ENCODE measurements at regions not wholly inside any gene's neighbourhood (a gene's known extent, or its start where the extent isn't known, plus 50 kb on each side); places are given as distances from the start of the nearest gene placed in this dataset.

DNA sequence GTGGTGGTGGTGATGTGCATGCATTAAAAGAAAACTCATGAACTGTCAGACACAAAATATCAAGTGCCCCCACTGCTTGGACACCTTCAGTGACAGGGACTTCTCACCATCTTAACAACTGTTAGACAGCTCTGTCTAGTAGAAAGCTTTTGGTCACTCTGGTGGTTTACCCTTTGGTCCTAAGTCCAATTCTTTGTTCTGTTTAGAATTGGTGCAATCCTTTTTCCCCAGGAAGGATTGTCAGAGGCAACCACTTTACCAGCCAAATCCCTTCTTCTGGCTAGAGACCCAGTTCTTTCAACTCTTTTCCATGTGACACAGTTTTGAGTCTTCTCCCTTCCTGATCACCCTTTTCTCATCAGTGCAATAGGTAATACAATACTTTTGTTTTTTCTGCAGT lies 140.2 kb downstream of the SEC61B start:
- no peaks in the 10 kb centered on the region for H3K9me3 ChIP-seq (ENCODE audit: low read depth, low read length, poor library complexity, severe bottlenecking)
- intact Hi-C loops (cut with micrococcal nuclease; ENCODE audit: unreplicated experiment): no loop called here
- H3K27me3 ChIP-seq (replicated peaks; ENCODE audit: insufficient read depth, low read depth, low read length, poor library complexity): peaks cover 16% of the 10 kb centered on the region
- H3K4me1 ChIP-seq (ENCODE audit: insufficient read depth, low read length, poor library complexity, severe bottlenecking): peaks cover 4% of the 10 kb centered on the region
- DNase-seq (ENCODE audit: low spot score): no peak
- no peak for TF ChIP-seq CTCF (conservative IDR thresholded peaks at IDR 0.05; ENCODE audit: low read depth, low read length)
- TF ChIP-seq EZH2 (IDR thresholded peaks at IDR 0.05; ENCODE audit: borderline replicate concordance, low read depth, low read length, poor library complexity, severe bottlenecking): no peak
- BruUV-seq (replicated peaks): no TSS peak
- ChIA-PET CTCF (no interaction called here), POLR2A (ENCODE audit: low non-redundant PET) (no interaction called here)
- H3K36me3 ChIP-seq (ENCODE audit: insufficient read depth, low read length, poor library complexity, severe bottlenecking): no peaks in the 10 kb centered on the region
- H3K4me3 ChIP-seq (ENCODE audit: low read depth, low read length, poor library complexity, severe bottlenecking): no peak overlapping the region
- H3K27ac ChIP-seq (ENCODE audit: low read depth, low read length, poor library complexity, severe bottlenecking): no peak overlapping the region

- Histone ChIP-seq H3K36me3 (ENCODE audit: insufficient read depth, low read length, poor library complexity, severe bottlenecking) (no peaks in the 10 kb centered on the region), H3K27ac (ENCODE audit: low read depth, low read length, poor library complexity, severe bottlenecking) (no peak overlapping the region), H3K4me3 (ENCODE audit: low read depth, low read length, poor library complexity, severe bottlenecking) (no peak overlapping the region), H3K9me3 (ENCODE audit: low read depth, low read length, poor library complexity, severe bottlenecking) (no peaks in the 10 kb centered on the region), H3K27me3 (replicated peaks; ENCODE audit: insufficient read depth, low read depth, low read length, poor library complexity) (peaks cover 16% of the 10 kb centered on the region), H3K4me1 (ENCODE audit: insufficient read depth, low read length, poor library complexity, severe bottlenecking) (peaks cover 15% of the 10 kb centered on the region)
- intact Hi-C loops (cut with micrococcal nuclease; ENCODE audit: unreplicated experiment): no loop called here
- ChIA-PET POLR2A (ENCODE audit: low non-redundant PET) (no interaction called here), CTCF (no interaction called here)
- BruUV-seq (replicated peaks): no TSS peak
- DNase-seq (ENCODE audit: low spot score): no peak
- TF ChIP-seq EZH2 (IDR thresholded peaks at IDR 0.05; ENCODE audit: borderline replicate concordance, low read depth, low read length, poor library complexity, severe bottlenecking) (no peak), CTCF (conservative IDR thresholded peaks at IDR 0.05; ENCODE audit: low read depth, low read length) (no peak)
Observed at GRCh38 chr9:99363509-99363908, 141.4 kb downstream of the SEC61B start.

GRCh38 chr9:99365233-99365980 lies 143.3 kb downstream of the SEC61B start:
- CTCF ChIA-PET: no interaction called here
- H3K9me3 ChIP-seq (ENCODE audit: low read depth, low read length, poor library complexity, severe bottlenecking): no peaks in the 10 kb centered on the region
- no peaks in the 10 kb centered on the region for H3K36me3 ChIP-seq (ENCODE audit: insufficient read depth, low read length, poor library complexity, severe bottlenecking)
- DNase-seq (ENCODE audit: low spot score): no peak
- no TSS peak for BruUV-seq (replicated peaks)
- no peak overlapping the region for H3K27ac ChIP-seq (ENCODE audit: low read depth, low read length, poor library complexity, severe bottlenecking)
- peaks cover 16% of the 10 kb centered on the region for H3K4me1 ChIP-seq (ENCODE audit: insufficient read depth, low read length, poor library complexity, severe bottlenecking)
- no peak overlapping the region for H3K4me3 ChIP-seq (ENCODE audit: low read depth, low read length, poor library complexity, severe bottlenecking)
- intact Hi-C loops (cut with micrococcal nuclease; ENCODE audit: unreplicated experiment): no loop called here
- POLR2A ChIA-PET (ENCODE audit: low non-redundant PET): interaction anchor here (0.7 kb wide), 1 partner anchor 701 kb away, joined by 4 read pairs; no protein-coding TSS in a partner anchor
- H3K27me3 ChIP-seq (replicated peaks; ENCODE audit: insufficient read depth, low read depth, low read length, poor library complexity): peaks cover 16% of the 10 kb centered on the region
- TF ChIP-seq CTCF (conservative IDR thresholded peaks at IDR 0.05; ENCODE audit: low read depth, low read length) (no peak), EZH2 (IDR thresholded peaks at IDR 0.05; ENCODE audit: borderline replicate concordance, low read depth, low read length, poor library complexity, severe bottlenecking) (no peak)

Measured in A673 (cell line).